A673 (cell line): ENCODE measurements at regions not wholly inside any gene's neighbourhood (a gene's known extent, or its start where the extent isn't known, plus 50 kb on each side); places are given as distances from the start of the nearest gene placed in this dataset.

ENCODE experiments used
- BruUV-seq: library from RNA; stranded (reverse); fragments of 400-500 nt; replicated peaks from 2 replicates; lab custom pipeline; 2021; lab: Mats Ljungman, UMichigan
- CTCF ChIA-PET: fragments of 300-600 bp; sonication (Branson Sonifier 250); formaldehyde crosslinking; loops from one replicate; lab custom pipeline; 2022; ENCODE audit warnings: antibody characterized with exemption; lab: Charles Lee
- POLR2A ChIA-PET: fragments of 300-600 bp; sonication (Branson Sonifier 250); formaldehyde crosslinking; loops from one replicate; lab custom pipeline; 2022; ENCODE audit warnings: antibody characterized with exemption; ENCODE audit not compliant: low non-redundant PET; lab: Charles Lee
- DNase-seq: peaks from one replicate; pipeline ENCODE4 v3.0.0-alpha.2; 2015; ENCODE audit warnings: low spot score
- H3K27ac ChIP-seq: fragments of 200-600 bp; sonication (generic); 2 replicates; pipeline ENCODE4 v1.5.1; 2016; ENCODE audit warnings: mixed run types, low read depth, mild to moderate bottlenecking, mixed read lengths, antibody characterized with exemption, low read length; ENCODE audit not compliant: poor library complexity, severe bottlenecking
- H3K27me3 ChIP-seq: fragments of 200-600 bp; sonication (generic); replicated peaks from 2 replicates; pipeline ENCODE4 v1.6.1; 2017; ENCODE audit warnings: mixed run types, low read depth, mild to moderate bottlenecking, mixed read lengths, antibody characterized with exemption, low read length; ENCODE audit not compliant: insufficient read depth, poor library complexity
- H3K36me3 ChIP-seq: fragments of 200-600 bp; sonication (generic); 2 replicates; pipeline ENCODE4 v1.6.1; 2016; ENCODE audit warnings: mixed run types, mild to moderate bottlenecking, mixed read lengths, antibody characterized with exemption, low read length; ENCODE audit not compliant: insufficient read depth, poor library complexity, severe bottlenecking
- H3K4me1 ChIP-seq: fragments of 200-600 bp; sonication (generic); 2 replicates; pipeline ENCODE4 v1.6.1; 2017; ENCODE audit warnings: mixed run types, mild to moderate bottlenecking, mixed read lengths, antibody characterized with exemption, low read length; ENCODE audit not compliant: insufficient read depth, poor library complexity, severe bottlenecking
- H3K4me3 ChIP-seq: fragments of 200-600 bp; sonication (generic); 2 replicates; pipeline ENCODE4 v1.5.1; 2016; ENCODE audit warnings: low read depth, mixed run types, mild to moderate bottlenecking, mixed read lengths, low read length; ENCODE audit not compliant: poor library complexity, severe bottlenecking
- H3K9me3 ChIP-seq: fragments of 200-600 bp; sonication (generic); 2 replicates; pipeline ENCODE4 v1.6.1; 2016; ENCODE audit warnings: mixed run types, low read depth, mild to moderate bottlenecking, mixed read lengths, antibody characterized with exemption, low read length; ENCODE audit not compliant: poor library complexity, severe bottlenecking
- CTCF ChIP-seq: fragments of 300-800, 200-600 bp; sonication (generic); conservative IDR thresholded peaks from 2 replicates; pipeline ENCODE4 v1.5.1; 2017; ENCODE audit warnings: low read depth, mild to moderate bottlenecking, antibody characterized with exemption, low read length, moderate library complexity, mixed read lengths
- EZH2 ChIP-seq: fragments of 200-600 bp; sonication (generic); IDR thresholded peaks from 2 replicates; pipeline ENCODE4 v1.6.1; 2017; ENCODE audit warnings: borderline replicate concordance, low read depth, mild to moderate bottlenecking, mixed read lengths, antibody characterized with exemption, low read length; ENCODE audit not compliant: poor library complexity, severe bottlenecking
- intact Hi-C: fragments of 100-400 bp; cut with micrococcal nuclease; formaldehyde crosslinking; loops from one replicate; pipeline ENCODE4 v1.10.0; 2022; ENCODE audit not compliant: unreplicated experiment

GRCh38 chr9:118993965-118994364 is 375.3 kb downstream of the BRINP1 start:
- H3K4me3 ChIP-seq, result no peak overlapping the region
- DNase-seq, result no peak
- intact Hi-C loops, result no loop called here
- H3K27me3 ChIP-seq, result no peaks in the 10 kb centered on the region
- no peaks in the 10 kb centered on the region for H3K36me3 ChIP-seq
- H3K27ac ChIP-seq, result no peak overlapping the region
- H3K9me3 ChIP-seq, result peaks cover 4% of the 10 kb centered on the region
- no TSS peak for BruUV-seq
- POLR2A ChIA-PET, result no interaction called here
- CTCF ChIA-PET, result no interaction called here
- TF ChIP-seq EZH2 (no peak), CTCF (no peak)
- no peaks in the 10 kb centered on the region for H3K4me1 ChIP-seq

- Histone ChIP-seq H3K36me3 (no peaks in the 10 kb centered on the region), H3K9me3 (peaks cover under 1% of the 10 kb centered on the region), H3K27ac (no peak overlapping the region), H3K27me3 (no peaks in the 10 kb centered on the region), H3K4me3 (no peak overlapping the region), H3K4me1 (no peaks in the 10 kb centered on the region)
- CTCF ChIA-PET, result no interaction called here
- no peak for DNase-seq
- intact Hi-C loops, result no loop called here
- BruUV-seq, result no TSS peak
- POLR2A ChIA-PET, result no interaction called here
- TF ChIP-seq EZH2, result no peak
- TF ChIP-seq CTCF, result no peak
Measured at GRCh38 chr9:119002491-119002890, 366.7 kb downstream of the BRINP1 start.

- no TSS peak for BruUV-seq
- Histone ChIP-seq H3K27me3 (no peaks in the 10 kb centered on the region), H3K36me3 (no peaks in the 10 kb centered on the region), H3K4me3 (no peak overlapping the region), H3K4me1 (no peaks in the 10 kb centered on the region), H3K9me3 (peaks cover 4% of the 10 kb centered on the region), H3K27ac (no peak overlapping the region)
- intact Hi-C loops, result no loop called here
- ChIA-PET POLR2A (no interaction called here), CTCF (no interaction called here)
- TF ChIP-seq CTCF (no peak), EZH2 (no peak)
- DNase-seq, result no peak
Measured at GRCh38 chr9:119003201-119003611, 366.0 kb downstream of the BRINP1 start.
